Heart left ventricle (tissue), 13 donors: ENCODE measurements at regions not wholly inside any gene's neighbourhood (a gene's known extent, or its start where the extent isn't known, plus 50 kb on each side); places are given as distances from the start of the nearest gene placed in this dataset.

Experiments
- POLR2A ChIP-seq, 2 donors: fragments of 450-650 bp; IDR thresholded peaks; one replicate each; pipeline ENCODE4 v1.6.1; 2017; ENCODE audit warnings: antibody characterized with exemption in 2 of 2, mild to moderate bottlenecking in 2 of 2, moderate library complexity in 2 of 2
- TF ChIP-seq, protein P1 (sequence below), 12 donors: fragments of 200-600 bp; sonication (generic) in 4 of 12; IDR thresholded peaks; one replicate each; pipeline versions ENCODE4 v1.5.0 to v1.8.0; 2018 to 2022; ENCODE audit warnings: antibody characterized with exemption in 12 of 12, mild to moderate bottlenecking in 5 of 12
- donor health status: ischemic (EF 13 %, LVEDD 7.1; RV severe dilation, severe dysfunction).
- donor health status: DM: no; HTN: yes; CAD: no.
- donor health status: DM: no; HTN: no; CAD: no.
- donor health status: ischemic (EF 25% LVEDD 6.9; RV normal size, moderate dysfunction).
- donor health status: ischemic (EF 25% LVEDD 5.7; RV mildly dilated, moderate dysfunction).
- donor health status: ischemic (EF 35%, LVEDD 5.7; RV mildly dilated, moderate dysfunction).
- donor health status: nonischemic (EF 11% LVEDD 7.7; RV severe dilation, severe dysfunction).
- donor health status: DM: yes; HTN: yes; CAD: no.
- donor health status: PGD.
- donor health status: ischemic (EF 29% LVEDD 5.4; RV normal size, mild dysfunction).
- donor health status: nonischemic (EF 23%, LVEDD 6.1; RV moderate dilation, normal function).

DNA sequence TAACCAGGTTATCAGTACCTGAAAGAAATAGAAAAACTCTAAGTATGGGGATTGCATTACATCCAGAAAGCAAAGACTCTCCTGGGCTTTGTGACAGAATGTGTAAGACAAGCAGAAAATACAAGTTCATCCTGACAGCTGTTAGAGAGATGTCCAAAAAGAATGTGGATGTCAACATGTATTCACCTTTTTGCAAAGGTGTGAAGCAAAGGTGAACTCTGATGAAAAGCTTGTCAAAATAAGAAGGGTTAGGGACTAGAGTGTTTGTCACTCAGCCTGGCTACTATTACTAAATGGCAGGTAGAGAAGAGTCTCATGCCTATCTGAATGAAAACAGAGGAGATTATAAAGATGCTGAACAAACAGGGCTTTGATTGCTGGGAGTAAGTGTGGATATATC lies 527.6 kb upstream of the CA10 start:
- TF ChIP-seq, protein P1, sequence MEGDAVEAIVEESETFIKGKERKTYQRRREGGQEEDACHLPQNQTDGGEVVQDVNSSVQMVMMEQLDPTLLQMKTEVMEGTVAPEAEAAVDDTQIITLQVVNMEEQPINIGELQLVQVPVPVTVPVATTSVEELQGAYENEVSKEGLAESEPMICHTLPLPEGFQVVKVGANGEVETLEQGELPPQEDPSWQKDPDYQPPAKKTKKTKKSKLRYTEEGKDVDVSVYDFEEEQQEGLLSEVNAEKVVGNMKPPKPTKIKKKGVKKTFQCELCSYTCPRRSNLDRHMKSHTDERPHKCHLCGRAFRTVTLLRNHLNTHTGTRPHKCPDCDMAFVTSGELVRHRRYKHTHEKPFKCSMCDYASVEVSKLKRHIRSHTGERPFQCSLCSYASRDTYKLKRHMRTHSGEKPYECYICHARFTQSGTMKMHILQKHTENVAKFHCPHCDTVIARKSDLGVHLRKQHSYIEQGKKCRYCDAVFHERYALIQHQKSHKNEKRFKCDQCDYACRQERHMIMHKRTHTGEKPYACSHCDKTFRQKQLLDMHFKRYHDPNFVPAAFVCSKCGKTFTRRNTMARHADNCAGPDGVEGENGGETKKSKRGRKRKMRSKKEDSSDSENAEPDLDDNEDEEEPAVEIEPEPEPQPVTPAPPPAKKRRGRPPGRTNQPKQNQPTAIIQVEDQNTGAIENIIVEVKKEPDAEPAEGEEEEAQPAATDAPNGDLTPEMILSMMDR (IDR thresholded peaks at IDR 0.05): no peak
- no peak for TF ChIP-seq POLR2A (IDR thresholded peaks at IDR 0.05)
